GM18858 (cell line): ENCODE measurements at regions not wholly inside any gene's neighbourhood (a gene's known extent, or its start where the extent isn't known, plus 50 kb on each side); places are given as distances from the start of the nearest gene placed in this dataset.
"Not testable (repeated sequence)": the region's sequence is repeated elsewhere in the genome, so short reads cannot be mapped to it uniquely, and the experiment has no call there.

Experiments
- ATAC-seq: cut with Tn5 transposase; IDR thresholded peaks from one replicate; pipeline ENCODE4 v1.9.1; 2021; ENCODE audit not compliant: unreplicated experiment

DNA sequence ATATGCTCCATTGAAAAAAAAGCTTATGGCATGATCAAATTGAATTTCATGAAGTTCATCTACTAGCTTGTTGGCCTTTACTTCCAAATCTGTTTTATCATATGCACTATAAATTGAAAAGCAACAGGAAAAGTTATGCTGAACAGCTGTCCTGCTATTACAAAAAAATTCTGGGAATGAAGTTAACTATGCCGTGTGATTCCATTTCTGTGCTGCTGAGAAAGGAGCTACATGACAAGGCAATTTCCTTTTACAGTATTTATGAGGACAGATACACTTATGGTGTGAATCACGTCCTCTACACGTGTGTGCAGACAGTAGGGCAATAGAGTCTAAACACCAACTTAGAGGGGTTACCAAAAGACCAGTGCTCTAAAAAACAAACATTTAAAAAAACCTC lies 426.5 kb upstream of the AKR1E2 start:
- no peak for ATAC-seq

DNA sequence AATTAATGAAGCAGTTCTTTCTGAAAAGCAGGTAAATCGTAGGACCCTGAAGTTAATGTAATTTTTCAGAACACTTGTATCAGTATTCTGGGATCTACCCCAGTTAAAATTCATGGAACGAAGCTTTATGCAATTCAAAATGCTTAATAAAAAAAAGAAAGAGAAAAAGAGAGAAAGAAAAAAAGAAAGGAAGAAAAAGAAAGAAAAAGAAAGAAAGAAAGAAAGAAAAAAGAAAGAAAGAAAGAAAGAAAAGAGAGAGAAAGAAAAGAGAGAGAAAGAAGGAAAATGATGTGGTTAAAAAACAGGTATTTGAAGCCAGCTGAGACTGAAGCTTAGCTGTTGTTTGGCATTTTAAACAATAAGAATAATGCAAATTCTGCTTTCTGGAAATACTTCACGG lies 427.4 kb upstream of the AKR1E2 start:
- no peak for ATAC-seq

DNA sequence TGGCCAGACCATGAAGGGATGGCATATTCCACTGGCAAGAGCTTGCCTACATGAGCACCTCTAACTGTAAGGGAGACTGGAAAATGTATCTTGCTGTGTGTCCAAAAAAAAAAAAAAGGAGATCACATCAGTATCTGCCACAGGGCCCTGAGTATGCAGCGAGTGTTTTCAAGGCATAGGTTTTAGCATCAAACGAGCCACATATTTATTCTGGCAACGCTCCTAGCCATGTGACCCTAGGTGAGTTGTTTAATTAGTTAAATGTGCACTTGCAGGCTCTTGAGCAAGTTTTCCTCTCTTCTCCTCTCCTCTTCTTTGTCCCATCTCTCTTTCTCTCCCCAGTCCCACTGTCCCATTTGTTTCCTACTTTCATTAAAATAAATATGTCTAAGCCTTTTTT lies 428.7 kb upstream of the AKR1E2 start:
- no peak for ATAC-seq

DNA sequence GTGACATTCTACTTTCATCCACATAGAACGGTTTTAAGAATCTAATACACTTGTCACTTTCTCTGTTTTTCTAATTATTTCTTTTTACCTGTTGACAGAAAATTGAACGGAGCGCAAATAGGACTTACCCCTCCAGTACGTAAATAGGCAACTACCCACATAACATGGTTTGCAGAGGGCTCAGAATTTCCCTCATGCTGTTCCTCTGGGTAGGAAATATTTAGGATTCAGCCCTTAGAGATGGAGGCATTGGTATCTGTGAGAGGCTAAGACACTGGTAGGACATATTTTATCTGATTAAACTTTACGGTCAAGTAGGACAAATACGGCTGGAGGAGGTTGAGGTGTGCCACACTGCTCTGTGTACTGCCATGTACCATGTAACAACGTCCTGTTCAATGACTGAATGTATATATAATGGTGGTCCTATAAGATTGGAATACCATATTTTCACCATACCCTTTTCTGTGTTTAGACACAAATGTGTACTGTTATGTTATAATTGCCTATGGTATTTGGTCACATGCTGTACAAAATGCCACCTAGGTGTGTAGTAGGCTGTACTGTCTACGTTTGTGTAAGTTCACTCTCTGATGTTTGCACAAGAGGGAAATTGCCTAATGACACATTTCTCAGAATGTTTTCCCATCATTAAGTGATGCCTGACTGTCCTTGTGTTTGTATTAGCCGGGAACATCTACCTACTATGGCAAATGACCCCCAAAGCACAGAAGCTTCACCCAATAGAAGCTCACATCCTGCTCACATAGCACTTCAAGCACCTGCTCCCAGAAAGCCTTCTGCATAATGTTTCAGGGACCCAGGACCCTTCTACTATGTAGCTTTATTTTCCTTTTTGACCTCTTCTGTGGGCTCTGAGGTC lies 429.4 kb upstream of the AKR1E2 start:
- ATAC-seq = no peak

DNA sequence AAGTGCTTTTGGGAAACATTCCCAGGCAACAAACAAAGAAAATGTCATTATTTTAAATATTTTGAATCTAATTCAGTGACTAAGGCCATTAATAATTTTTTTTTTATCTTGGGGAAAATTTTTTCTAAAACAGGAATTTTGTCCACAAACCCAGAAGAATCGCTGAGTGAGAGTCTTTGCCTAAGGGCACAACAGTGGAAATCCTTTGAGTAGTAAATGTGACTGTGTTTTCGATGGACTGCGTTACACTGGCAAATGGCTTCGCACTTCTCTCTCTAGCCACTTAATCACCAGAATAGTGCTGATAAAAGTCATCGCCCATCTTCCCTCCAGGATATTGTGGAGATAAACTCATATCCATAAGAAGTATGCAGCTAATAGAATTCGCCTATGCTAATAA lies 430.3 kb upstream of the AKR1E2 start:
- no peak for ATAC-seq

DNA sequence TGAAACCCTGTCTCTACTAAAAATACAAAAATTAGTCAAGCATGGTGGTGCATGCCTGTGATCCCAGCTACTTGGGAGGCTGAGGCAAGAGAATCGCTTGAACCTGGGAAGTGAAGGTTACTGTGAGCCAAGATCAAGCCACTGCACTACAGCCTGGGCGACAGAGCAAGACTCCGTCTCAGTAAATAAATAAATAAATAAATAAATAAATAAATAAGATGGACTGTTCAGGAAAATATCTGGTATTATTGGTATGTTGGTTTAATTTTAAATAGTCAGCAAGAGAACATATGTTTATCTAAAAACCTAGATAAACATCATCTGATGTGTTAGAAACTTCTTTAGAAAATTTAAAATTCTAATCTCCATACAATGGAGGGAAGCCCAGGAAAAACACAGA lies 431.6 kb upstream of the AKR1E2 start:
- not testable (repeated sequence) for ATAC-seq

DNA sequence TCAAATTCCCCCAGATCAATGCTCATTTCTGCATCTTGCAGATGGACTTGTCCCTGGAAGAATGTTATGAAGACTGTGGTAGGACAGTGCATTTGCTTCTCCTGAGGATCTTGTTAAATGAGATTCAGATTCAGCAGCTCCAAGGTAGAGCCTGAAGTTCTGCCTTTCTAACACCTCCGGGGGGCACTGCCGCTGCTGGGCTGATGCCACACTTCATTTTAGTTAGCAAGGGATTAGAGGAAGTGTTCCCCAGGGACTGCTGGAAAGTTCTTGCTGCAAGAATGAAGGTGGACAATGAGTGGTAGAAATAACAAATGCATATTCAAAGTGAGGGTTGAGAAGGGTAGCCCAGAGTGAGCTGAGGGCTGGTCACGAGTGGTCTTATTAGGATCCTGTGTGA lies 434.3 kb upstream of the AKR1E2 start:
- ATAC-seq = no peak

DNA sequence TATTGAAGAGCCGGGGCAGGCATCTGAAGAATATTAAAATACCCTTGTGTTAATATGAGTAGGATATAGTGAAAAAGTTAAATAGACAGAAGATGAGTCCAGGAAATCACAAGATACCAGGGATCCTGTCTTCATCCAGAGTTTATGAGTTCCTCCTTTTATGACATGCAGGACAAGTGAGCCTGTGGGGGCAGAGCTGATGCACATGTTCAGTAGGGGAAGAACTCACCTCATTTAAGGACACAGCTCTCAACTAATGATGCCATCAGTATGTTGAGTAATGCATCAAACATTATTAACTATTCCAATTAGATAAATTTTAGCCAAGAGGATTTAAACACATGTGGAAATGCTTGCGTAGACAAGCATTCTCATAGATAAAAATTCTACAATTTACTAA lies 435.8 kb upstream of the AKR1E2 start:
- no peak for ATAC-seq

DNA sequence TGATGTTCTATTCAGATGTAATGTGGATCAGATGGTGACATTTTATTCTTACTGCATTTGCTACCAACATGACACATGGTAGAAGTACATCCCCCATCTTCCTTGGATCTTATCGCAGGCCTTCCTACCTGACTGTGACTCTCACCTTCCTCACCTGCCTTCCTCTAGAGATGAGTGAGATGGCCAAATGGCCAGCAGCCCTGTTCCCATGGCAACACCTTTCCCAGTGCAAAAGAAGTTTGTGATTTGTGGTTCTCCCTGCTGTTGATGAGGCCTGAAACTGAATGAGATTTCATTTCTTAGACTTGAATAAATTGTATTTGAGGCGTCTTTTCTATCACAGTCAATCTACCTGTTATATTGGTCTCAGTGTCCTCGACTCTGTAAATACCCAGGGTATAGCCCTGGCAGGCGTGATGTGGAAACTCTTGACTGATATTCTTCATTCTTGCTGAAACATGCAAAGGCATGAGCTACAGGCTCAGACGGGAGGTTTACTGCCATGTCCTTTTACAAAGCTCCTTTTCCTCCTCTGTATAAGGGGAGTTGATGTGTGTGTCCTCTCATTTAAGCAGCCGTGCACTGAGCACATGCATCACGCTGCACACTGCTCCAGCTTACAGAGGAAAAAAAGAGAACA lies 440.7 kb upstream of the AKR1E2 start:
- ATAC-seq = no peak

DNA sequence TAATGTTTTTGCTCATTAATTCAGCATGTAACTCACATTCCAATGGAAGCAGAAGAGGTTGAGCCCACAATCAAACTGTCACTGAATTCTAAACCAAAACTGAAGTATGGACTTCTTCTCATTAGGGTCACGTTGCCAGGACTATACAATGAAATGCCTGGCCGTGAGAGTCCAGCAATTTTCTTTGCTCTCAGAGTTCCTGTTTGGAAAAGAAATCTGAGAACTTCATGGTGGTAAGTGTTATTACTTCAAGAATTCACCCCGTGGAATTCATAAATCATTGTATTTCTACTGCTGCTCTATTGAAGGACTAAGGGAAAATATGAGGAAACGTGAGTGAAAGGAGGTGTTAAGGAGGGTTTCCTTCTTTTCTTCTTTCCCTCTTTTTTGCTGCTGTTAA lies 441.8 kb upstream of the AKR1E2 start:
- no peak for ATAC-seq

DNA sequence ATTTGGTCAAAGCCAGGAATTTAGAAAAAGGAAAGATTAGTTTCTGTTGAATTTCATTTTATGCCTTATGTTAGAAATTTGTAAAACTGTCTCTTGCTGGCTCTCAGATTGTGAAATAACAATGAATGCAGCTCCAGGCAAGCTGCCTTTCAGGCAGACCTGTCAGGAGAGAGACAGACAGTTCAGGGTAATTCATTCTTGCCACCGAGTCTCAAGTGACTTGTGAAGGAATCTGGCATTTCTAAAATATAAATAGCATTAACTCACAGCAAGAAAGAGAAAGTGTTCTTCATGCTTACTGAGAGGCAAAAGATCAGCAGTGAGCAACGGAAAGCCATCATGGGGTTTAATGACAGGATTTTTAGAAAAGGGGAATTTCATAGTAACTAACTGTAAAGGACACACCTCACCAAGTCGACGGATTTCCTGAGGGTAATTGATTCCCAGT lies 442.3 kb upstream of the AKR1E2 start:
- ATAC-seq = no peak

DNA sequence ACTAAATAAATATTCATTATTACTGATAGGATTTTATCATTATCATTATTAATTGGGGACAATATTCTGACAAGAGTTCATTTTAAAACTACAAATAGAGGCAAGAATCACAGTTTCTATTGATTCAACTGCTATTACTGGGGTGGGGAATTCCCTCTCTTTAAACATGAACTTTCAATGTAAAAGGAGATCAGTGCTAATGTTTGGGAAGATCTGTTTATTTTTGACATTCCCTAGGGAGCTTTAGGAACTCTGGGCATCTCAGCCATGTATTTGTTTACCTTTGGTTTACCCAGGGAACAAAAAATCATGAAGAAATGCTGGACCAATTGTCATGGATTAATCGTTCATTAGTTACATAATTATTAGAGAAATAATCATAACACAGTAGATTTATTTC lies 443.2 kb upstream of the AKR1E2 start:
- ATAC-seq = no peak

DNA sequence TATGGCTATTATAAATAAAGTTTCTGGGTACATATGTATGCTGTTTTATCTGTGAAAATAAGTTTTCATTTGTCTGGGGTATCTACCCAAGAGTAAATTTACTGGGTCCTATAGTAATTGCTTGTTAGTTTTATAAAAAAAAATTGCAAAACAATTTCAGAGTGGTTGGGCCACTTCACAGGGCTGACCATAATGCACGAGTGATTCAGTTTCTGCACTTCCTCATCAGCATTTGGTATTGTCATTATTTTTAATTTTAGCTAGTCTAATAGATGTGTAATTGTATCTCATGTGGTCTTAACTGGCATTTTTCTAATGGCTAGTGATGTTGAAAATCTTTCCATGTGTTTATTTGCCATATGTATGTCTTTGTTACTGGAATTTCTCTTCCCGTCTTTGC lies 452.4 kb upstream of the AKR1E2 start:
- ATAC-seq = no peak

DNA sequence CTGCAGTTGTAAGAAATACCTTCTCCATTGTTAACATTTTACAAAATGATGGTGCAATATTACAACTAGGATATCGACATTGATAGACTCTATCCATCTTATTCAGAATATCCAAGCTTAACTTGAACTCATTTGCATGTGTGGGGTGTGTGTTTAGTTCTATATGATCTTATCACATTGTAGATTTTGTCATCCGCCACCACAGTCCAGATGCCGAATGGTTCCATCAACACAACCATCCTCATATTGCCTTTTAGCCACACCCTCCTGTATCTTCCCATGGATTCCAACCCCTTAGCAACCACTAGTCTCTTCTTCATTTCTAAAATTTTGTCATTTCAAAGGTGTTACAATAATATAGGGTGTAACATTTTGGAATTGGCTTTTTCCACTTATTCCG lies 452.9 kb upstream of the AKR1E2 start:
- ATAC-seq = no peak

DNA sequence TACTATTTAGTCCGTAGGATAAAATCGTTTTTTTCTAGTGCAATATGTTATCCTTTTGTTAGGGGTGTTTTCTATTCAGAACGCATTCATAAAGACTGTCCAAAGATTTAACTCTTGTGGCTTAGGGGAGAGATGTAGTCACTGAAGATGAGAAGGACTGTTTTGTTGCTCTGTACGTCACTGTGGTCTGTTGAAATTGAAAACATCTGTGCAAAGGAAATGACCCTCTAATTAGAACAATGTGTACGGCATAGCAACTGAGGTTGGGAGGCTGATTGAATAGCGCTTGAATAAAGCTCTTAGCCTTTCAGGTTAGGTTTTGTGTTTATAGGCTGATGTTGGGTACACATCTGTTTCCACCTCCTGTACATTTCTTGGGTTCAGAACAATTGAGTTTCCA lies 453.4 kb upstream of the AKR1E2 start:
- ATAC-seq = no peak

DNA sequence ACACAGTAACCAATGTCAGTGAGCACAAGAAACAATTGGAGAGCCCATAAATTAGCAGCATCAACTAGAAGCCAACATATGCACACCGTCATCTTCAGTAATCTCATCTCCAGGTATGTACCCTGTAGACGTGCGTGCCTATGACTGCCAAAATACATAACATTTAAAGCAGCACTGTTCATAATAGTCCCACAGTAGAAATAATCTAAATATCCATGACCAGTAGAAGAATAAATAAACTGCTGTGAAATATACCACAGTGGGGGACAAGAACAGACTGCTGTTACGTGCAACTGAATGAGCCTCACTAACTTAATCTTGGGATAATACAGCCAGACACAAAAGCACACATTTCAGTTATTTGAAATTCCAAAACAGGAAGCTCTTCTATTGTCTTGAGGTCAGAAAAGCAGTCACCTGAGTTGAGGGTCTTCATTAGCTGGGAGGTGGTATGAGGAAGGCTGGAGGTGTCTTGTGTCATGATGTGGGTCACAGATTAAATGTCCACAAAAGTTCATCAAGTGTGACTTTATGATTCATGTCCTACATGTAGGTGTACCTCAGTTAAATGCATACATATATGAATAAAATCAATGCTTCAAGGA lies 454.2 kb upstream of the AKR1E2 start:
- no peak for ATAC-seq

DNA sequence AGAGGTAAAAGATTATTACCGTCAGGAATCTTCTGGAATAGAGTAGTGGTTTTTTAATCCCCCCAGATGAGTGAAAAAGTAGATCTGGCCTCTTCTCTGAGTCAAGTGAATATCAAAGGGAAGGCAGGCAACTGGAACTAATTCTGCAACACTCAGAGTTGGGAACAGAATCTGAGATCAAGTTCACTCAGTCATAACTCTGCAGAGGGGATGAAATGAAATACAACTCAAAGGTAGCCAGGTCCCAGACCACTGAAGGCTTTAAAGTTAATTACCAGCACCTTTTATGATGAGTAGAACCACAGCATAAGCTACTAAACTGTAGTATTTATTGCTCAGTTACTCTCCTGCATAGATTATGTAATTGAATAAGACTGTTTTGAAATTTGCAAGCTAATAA lies 455.6 kb upstream of the AKR1E2 start:
- ATAC-seq = no peak

DNA sequence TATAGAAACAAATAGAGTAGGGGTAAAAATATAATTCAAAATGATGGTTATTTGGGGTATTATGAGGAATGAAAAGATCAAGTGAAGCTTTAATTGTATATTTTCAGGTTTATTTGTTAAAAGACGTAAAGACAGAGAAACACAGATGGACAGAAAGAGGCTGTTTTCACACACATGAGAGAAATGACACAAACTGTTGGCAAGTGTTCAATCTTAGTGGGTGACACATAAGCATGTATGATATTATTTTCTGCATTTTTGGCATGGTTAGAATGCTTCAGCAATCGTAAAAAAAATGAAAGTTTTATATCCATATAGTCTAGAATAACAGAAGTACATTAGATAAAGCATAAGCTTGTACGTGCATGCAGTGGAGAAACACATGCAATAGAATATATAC lies 464.4 kb upstream of the AKR1E2 start:
- no peak for ATAC-seq

DNA sequence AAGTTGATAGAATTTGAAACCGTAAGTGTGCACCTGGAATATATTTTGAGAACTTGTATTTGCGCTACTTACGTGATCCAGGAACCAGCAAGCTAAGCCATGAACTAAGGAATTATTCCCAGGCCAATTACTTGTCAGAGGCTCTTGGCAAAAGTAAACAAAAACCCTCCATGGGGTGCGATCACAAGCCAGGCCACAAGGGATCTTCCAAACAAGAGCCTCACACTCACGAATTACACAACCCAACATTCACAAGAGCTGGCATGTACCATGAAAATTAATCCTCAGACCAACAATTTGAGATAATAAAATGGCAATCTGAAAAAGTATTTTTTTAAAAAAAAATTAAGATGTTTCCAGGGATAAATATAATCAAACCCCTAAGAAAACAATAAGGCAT lies 467.0 kb upstream of the AKR1E2 start:
- ATAC-seq = no peak

DNA sequence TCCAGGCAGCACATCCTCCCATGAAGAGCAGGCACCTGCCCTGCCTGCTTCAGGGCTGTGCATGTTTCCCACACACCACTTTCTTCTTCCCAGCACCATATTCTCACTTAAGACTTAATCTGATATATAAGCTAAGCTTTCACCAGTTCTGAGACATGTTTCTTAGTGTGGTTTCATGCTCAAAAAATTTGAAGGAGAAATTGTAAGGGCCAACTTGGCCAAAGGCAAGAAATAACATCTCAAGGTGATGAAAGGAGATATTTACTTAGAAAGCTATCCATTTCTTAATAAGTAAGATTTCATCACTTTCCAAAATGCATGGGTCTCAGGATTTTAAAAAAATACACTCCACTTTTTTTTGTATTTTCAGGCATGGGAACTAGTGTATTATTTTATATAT lies 468.1 kb upstream of the AKR1E2 start:
- ATAC-seq = no peak

DNA sequence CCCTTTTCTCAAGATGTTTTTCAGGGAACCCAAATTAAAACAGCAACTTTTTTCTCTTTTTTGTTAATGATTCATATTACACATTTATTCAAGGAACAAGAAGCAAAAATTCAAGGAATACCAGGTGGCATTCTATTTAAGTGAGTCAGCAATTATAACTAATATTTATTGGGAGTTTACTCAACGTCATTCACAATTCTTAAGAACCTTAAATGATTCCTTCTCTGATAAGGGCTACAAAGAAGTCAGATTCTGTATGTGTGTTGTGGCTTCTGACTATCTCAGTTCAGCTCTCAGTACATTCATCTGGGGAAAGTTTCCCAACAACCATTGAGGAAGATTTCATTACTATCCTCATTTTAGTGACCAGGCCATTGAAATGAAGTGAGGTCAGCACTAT lies 470.7 kb upstream of the AKR1E2 start:
- no peak for ATAC-seq

DNA sequence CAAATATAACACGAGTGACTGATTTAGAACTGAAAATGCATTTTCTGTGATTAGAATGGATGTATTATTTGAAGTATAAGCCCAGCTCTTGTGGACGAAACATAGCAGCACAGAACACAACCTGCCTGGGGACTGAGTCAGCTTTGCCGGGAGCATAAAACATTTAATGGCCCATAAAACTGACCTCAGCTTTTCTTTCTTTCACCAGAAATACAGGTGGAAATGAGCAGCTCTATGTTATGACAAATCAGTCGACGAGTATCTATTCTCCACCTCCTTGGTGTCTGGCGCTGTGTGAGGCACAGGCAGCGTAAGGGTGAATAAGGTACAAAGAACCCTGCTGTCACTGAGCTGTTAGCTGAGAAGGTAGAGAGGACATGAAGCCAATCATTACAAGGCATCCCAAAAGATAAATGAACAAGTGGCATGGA lies 471.6 kb upstream of the AKR1E2 start:
- no peak for ATAC-seq
